Activated CD8-positive, alpha-beta T cell treated with anti-CD3 and anti-CD28 coated beads, Interleukin-2, amount 10 ng/mL, durations not matched to agents 7 days and 5 days (primary cell): ENCODE measurements at regions not wholly inside any gene's neighbourhood (a gene's known extent, or its start where the extent isn't known, plus 50 kb on each side); places are given as distances from the start of the nearest gene placed in this dataset.

ENCODE experiments used
- ATAC-seq: fragments of 150-1000 bp; cut with Tn5 transposase; one replicate; pipeline ENCODE4 v1.10.0; 2021; ENCODE audit warnings: moderate library complexity
- CTCF ChIA-PET: fragments of 350-600 bp; sonication (Branson Sonifier 250); formaldehyde crosslinking; loops from one replicate; lab custom pipeline; 2021; ENCODE audit warnings: antibody characterized with exemption; lab: Charles Lee
- POLR2A ChIA-PET: fragments of 350-600 bp; sonication (Branson Sonifier 250); formaldehyde crosslinking; loops from one replicate; lab custom pipeline; 2021; ENCODE audit warnings: antibody characterized with exemption; lab: Charles Lee
- DNase-seq: peaks from one replicate; pipeline ENCODE4 v3.0.0-alpha.2; 2020
- H3K27ac Mint-ChIP-seq: one replicate; pipeline ENCODE4 v1.8.0; 2021; ENCODE audit warnings: mild to moderate bottlenecking, mixed read lengths
- H3K27me3 Mint-ChIP-seq: one replicate; pipeline ENCODE4 v1.8.0; 2021; ENCODE audit warnings: low read depth, mixed read lengths
- H3K36me3 Mint-ChIP-seq: one replicate; pipeline ENCODE4 v1.8.0; 2021; ENCODE audit warnings: low read depth, mixed read lengths
- H3K4me1 Mint-ChIP-seq: one replicate; pipeline ENCODE4 v1.8.0; 2021; ENCODE audit warnings: low read depth, mixed read lengths
- H3K4me3 Mint-ChIP-seq: one replicate; pipeline ENCODE4 v1.8.0; 2021; ENCODE audit warnings: mild to moderate bottlenecking, mixed read lengths
- H3K9me3 Mint-ChIP-seq: one replicate; pipeline ENCODE4 v1.8.0; 2022; ENCODE audit warnings: mixed read lengths; ENCODE audit not compliant: insufficient read depth

- no peaks in the 10 kb centered on the region for H3K36me3 Mint-ChIP-seq
- ChIA-PET POLR2A (no interaction called here), CTCF (no interaction called here)
- no peaks in the 10 kb centered on the region for H3K9me3 Mint-ChIP-seq
- no peak overlapping the region for H3K4me3 Mint-ChIP-seq
- H3K27me3 Mint-ChIP-seq: no peaks in the 10 kb centered on the region
- H3K4me1 Mint-ChIP-seq: no peaks in the 10 kb centered on the region
- H3K27ac Mint-ChIP-seq: no peak overlapping the region
- no peak for DNase-seq
- ATAC-seq: no peak
These were observed 102.0 kb downstream of the FAM43A start for GRCh38 chr3:194787650-194788049.

GRCh38 chr3:194792368-194792767, 106.7 kb downstream of the FAM43A start:
- CTCF ChIA-PET: interaction anchor here (0.9 kb wide), 1 partner anchor 110 kb away, joined by 3 read pairs; no protein-coding TSS in a partner anchor

GRCh38 chr3:194797555-194798250, 112.0 kb downstream of the FAM43A start:
- ATAC-seq: no peak
- no peak overlapping the region for H3K27ac Mint-ChIP-seq

More at GRCh38 chr3:194792368-194792767, 106.7 kb downstream of the FAM43A start:
- POLR2A ChIA-PET: no interaction called here
- peaks cover 14% of the 10 kb centered on the region for H3K36me3 Mint-ChIP-seq
- peaks cover 6% of the 10 kb centered on the region for H3K27me3 Mint-ChIP-seq
- no peak for ATAC-seq
- DNase-seq: no peak
- H3K9me3 Mint-ChIP-seq: peaks cover 20% of the 10 kb centered on the region
- no peak overlapping the region for H3K4me3 Mint-ChIP-seq
- peaks cover 7% of the 10 kb centered on the region for H3K4me1 Mint-ChIP-seq
- H3K27ac Mint-ChIP-seq: no peak overlapping the region

GRCh38 chr3:194798486-194798885, 112.8 kb downstream of the FAM43A start:
- ATAC-seq (no peak), DNase-seq (no peak)
- Mint-ChIP-seq H3K36me3 (peaks cover 14% of the 10 kb centered on the region), H3K27me3 (no peaks in the 10 kb centered on the region), H3K9me3 (peaks cover 20% of the 10 kb centered on the region), H3K4me3 (no peak overlapping the region), H3K27ac (no peak overlapping the region), H3K4me1 (peaks cover 7% of the 10 kb centered on the region)
- ChIA-PET CTCF (no interaction called here), POLR2A (no interaction called here)

More at GRCh38 chr3:194797555-194798250, 112.0 kb downstream of the FAM43A start:
- no peak overlapping the region for H3K4me3 Mint-ChIP-seq
- H3K27me3 Mint-ChIP-seq: peaks cover 6% of the 10 kb centered on the region
- H3K4me1 Mint-ChIP-seq: peaks cover 7% of the 10 kb centered on the region
- ChIA-PET CTCF (no interaction called here), POLR2A (no interaction called here)
- no peak for DNase-seq
- H3K36me3 Mint-ChIP-seq: peaks cover 14% of the 10 kb centered on the region
- peaks cover 20% of the 10 kb centered on the region for H3K9me3 Mint-ChIP-seq

- ATAC-seq (no peak), DNase-seq (no peak)
- Mint-ChIP-seq H3K27me3 (peaks cover under 1% of the 10 kb centered on the region), H3K27ac (no peak overlapping the region), H3K4me3 (no peak overlapping the region), H3K36me3 (peaks cover 8% of the 10 kb centered on the region), H3K4me1 (peaks cover 3% of the 10 kb centered on the region), H3K9me3 (peaks cover 16% of the 10 kb centered on the region)
- POLR2A ChIA-PET: no interaction called here
- CTCF ChIA-PET: interaction anchor here (0.9 kb wide), 1 partner anchor 112 kb away, joined by 3 read pairs; no protein-coding TSS in a partner anchor
These were observed 114.3 kb downstream of the FAM43A start for GRCh38 chr3:194800002-194800401.

- Mint-ChIP-seq H3K27ac (no peak overlapping the region), H3K4me3 (no peak overlapping the region), H3K4me1 (no peaks in the 10 kb centered on the region), H3K36me3 (peaks cover 2% of the 10 kb centered on the region), H3K9me3 (peaks cover 1% of the 10 kb centered on the region), H3K27me3 (peaks cover 2% of the 10 kb centered on the region)
- POLR2A ChIA-PET: no interaction called here
- no peak for ATAC-seq
- CTCF ChIA-PET: no interaction called here
- no peak for DNase-seq
These were observed 116.1 kb downstream of the FAM43A start for GRCh38 chr3:194801461-194802432.

GRCh38 chr3:194804796-194805195, 119.1 kb downstream of the FAM43A start:
- POLR2A ChIA-PET: no interaction called here
- H3K36me3 Mint-ChIP-seq: no peaks in the 10 kb centered on the region
- H3K27ac Mint-ChIP-seq: no peak overlapping the region
- H3K27me3 Mint-ChIP-seq: peaks cover 4% of the 10 kb centered on the region
- no peaks in the 10 kb centered on the region for H3K4me1 Mint-ChIP-seq
- DNase-seq: no peak
- ATAC-seq: no peak
- H3K4me3 Mint-ChIP-seq: no peak overlapping the region
- CTCF ChIA-PET: no interaction called here
- no peaks in the 10 kb centered on the region for H3K9me3 Mint-ChIP-seq

- H3K36me3 Mint-ChIP-seq: no peaks in the 10 kb centered on the region
- ChIA-PET CTCF (no interaction called here), POLR2A (no interaction called here)
- H3K4me3 Mint-ChIP-seq: no peak overlapping the region
- no peak for ATAC-seq
- no peak overlapping the region for H3K27ac Mint-ChIP-seq
- no peaks in the 10 kb centered on the region for H3K4me1 Mint-ChIP-seq
- no peak for DNase-seq
- no peaks in the 10 kb centered on the region for H3K9me3 Mint-ChIP-seq
- H3K27me3 Mint-ChIP-seq: peaks cover 4% of the 10 kb centered on the region
These were observed 119.9 kb downstream of the FAM43A start for GRCh38 chr3:194805546-194805945.

GRCh38 chr3:194806991-194807630, 121.4 kb downstream of the FAM43A start:
- ATAC-seq: no peak
- CTCF ChIA-PET: no interaction called here
- no peak overlapping the region for H3K4me3 Mint-ChIP-seq
- no peak overlapping the region for H3K27ac Mint-ChIP-seq
- no peaks in the 10 kb centered on the region for H3K4me1 Mint-ChIP-seq
- DNase-seq: no peak
- H3K36me3 Mint-ChIP-seq: no peaks in the 10 kb centered on the region
- POLR2A ChIA-PET: interaction anchor here (0.6 kb wide), 1 partner anchor 927 kb away, joined by 3 read pairs; no protein-coding TSS in a partner anchor
- no peaks in the 10 kb centered on the region for H3K9me3 Mint-ChIP-seq
- H3K27me3 Mint-ChIP-seq: peaks cover 4% of the 10 kb centered on the region

- DNase-seq (no peak), ATAC-seq (no peak)
- CTCF ChIA-PET: no interaction called here
- POLR2A ChIA-PET: no interaction called here
- peaks cover 4% of the 10 kb centered on the region for H3K27me3 Mint-ChIP-seq
- no peak overlapping the region for H3K4me3 Mint-ChIP-seq
- H3K4me1 Mint-ChIP-seq: no peaks in the 10 kb centered on the region
- no peak overlapping the region for H3K27ac Mint-ChIP-seq
- H3K9me3 Mint-ChIP-seq: no peaks in the 10 kb centered on the region
- no peaks in the 10 kb centered on the region for H3K36me3 Mint-ChIP-seq
These were observed 123.0 kb downstream of the FAM43A start for GRCh38 chr3:194808640-194809097.

- ChIA-PET POLR2A (no interaction called here), CTCF (no interaction called here)
- Mint-ChIP-seq H3K27ac (no peak overlapping the region), H3K4me3 (no peak overlapping the region), H3K36me3 (no peaks in the 10 kb centered on the region), H3K4me1 (no peaks in the 10 kb centered on the region), H3K27me3 (peaks cover 4% of the 10 kb centered on the region), H3K9me3 (no peaks in the 10 kb centered on the region)
- DNase-seq: no peak
- ATAC-seq: no peak
These were observed 123.7 kb downstream of the FAM43A start for GRCh38 chr3:194809382-194809781.
